HepG2 (cell line): ENCODE measurements at regions not wholly inside any gene's neighbourhood (a gene's known extent, or its start where the extent isn't known, plus 50 kb on each side); places are given as distances from the start of the nearest gene placed in this dataset.

Experiments
- ATAC-seq: fragments of 200-7000 bp; cut with Tn5 transposase; 3 replicates; pipeline ENCODE4 v1.9.1; 2020; ENCODE audit warnings: mild to moderate bottlenecking, moderate library complexity
- BruUV-seq: library from RNA; stranded (reverse); fragments of 400-500 nt; replicated peaks from 2 replicates; lab custom pipeline; 2021; lab: Mats Ljungman, UMichigan
- CTCF ChIA-PET: fragments of 300-600 bp; formaldehyde crosslinking; extraction: SDS; loops from one replicate; lab custom pipeline; 2021; ENCODE audit warnings: low total read pairs, inconsistent platforms, low intra/inter-chr PET ratio; lab: Yijun Ruan, JAX
- POLR2A ChIA-PET: fragments of 350-600 bp; sonication (Branson Sonifier 250); formaldehyde crosslinking; loops from one replicate; lab custom pipeline; 2020; ENCODE audit warnings: antibody characterized with exemption, inconsistent platforms; lab: Yijun Ruan, JAX
- DNase-seq: peaks from one replicate; pipeline ENCODE4 v3.0.0-alpha.2; 2015; ENCODE audit warnings: low spot score
- FAIRE-seq: peaks from 3 replicates; lab custom pipeline; 2011; peaks lifted over from hg19 to GRCh38; lab: Jason Lieb, UNC
- H2AFZ ChIP-seq: one replicate; pipeline ENCODE4 v1.6.1; 2011; ENCODE audit warnings: low read length, inconsistent platforms
- H3K27ac ChIP-seq: fragments of 300-600 bp; 3 replicates; pipeline ENCODE4 v1.8.0; 2011; ENCODE audit warnings: mixed run types, mild to moderate bottlenecking, mixed read lengths, low read length, inconsistent platforms; ENCODE audit not compliant: insufficient read depth; ENCODE audit errors: extremely low read length
- H3K27me3 ChIP-seq, 2 experiments: fragments of 200-600 bp in 1 of 2; 2 replicates in 1 of 2; 3 replicates in 1 of 2; pipeline versions ENCODE4 v1.6.0 to v1.8.0; 2011; ENCODE audit warnings: low read length in 2 of 2, mild to moderate bottlenecking in 2 of 2, moderate library complexity in 2 of 2, inconsistent platforms in 1 of 2; ENCODE audit not compliant: insufficient read depth in 2 of 2, control insufficient read depth in 1 of 2
- H3K36me3 ChIP-seq, 2 experiments: fragments of 200-600 bp in 1 of 2; replicated peaks in 1 of 2; 2 replicates in 1 of 2; 3 replicates in 1 of 2; pipeline versions ENCODE4 v1.5.1 to v1.8.0; 2011; ENCODE audit warnings: low read length in 2 of 2, inconsistent platforms in 1 of 2; ENCODE audit not compliant: insufficient read depth in 2 of 2, control insufficient read depth in 1 of 2
- H3K4me1 ChIP-seq: 2 replicates; pipeline ENCODE4 v1.5.1; 2012; ENCODE audit warnings: low read length, inconsistent platforms; ENCODE audit not compliant: insufficient read depth
- H3K4me2 ChIP-seq: 2 replicates; pipeline ENCODE4 v1.6.0; 2011; ENCODE audit warnings: low read depth, low read length, inconsistent platforms
- H3K4me3 ChIP-seq, 3 experiments: fragments of 200-600 bp in 1 of 3; sonication (generic), shearing (Covaris generic) in 1 of 3; replicated peaks in 1 of 3; 2 replicates each; pipeline ENCODE4 v1.5.1; 2011 to 2016; ENCODE audit warnings: low read length in 3 of 3, inconsistent platforms in 2 of 3, low read depth in 2 of 3, mild to moderate bottlenecking in 2 of 3, control low read depth in 1 of 3, mixed read lengths in 1 of 3; ENCODE audit not compliant: insufficient read depth in 1 of 3
- H3K79me2 ChIP-seq: one replicate; pipeline ENCODE4 v1.6.1; 2011; ENCODE audit warnings: low read length, inconsistent platforms; ENCODE audit not compliant: insufficient read depth
- H3K9ac ChIP-seq: 2 replicates; pipeline ENCODE4 v1.6.0; 2011; ENCODE audit warnings: mild to moderate bottlenecking, low read depth, low read length, inconsistent platforms; ENCODE audit not compliant: insufficient read depth
- H3K9me3 ChIP-seq: 2 replicates; pipeline ENCODE4 v1.5.1; 2012; ENCODE audit warnings: mild to moderate bottlenecking, low read length
- H4K20me1 ChIP-seq: 2 replicates; pipeline ENCODE4 v1.6.0; 2011; ENCODE audit warnings: inconsistent platforms, mild to moderate bottlenecking, low read length, moderate library complexity; ENCODE audit not compliant: insufficient read depth
- KLF11 ChIP-seq: IDR thresholded peaks from 2 replicates; pipeline ENCODE4 v1.6.1; 2016; ENCODE audit warnings: missing compliant biosample characterization
- MED13 ChIP-seq: sonication (generic); formaldehyde crosslinking; IDR thresholded peaks from 2 replicates; pipeline ENCODE4 v1.5.0; 2020; ENCODE audit warnings: missing genetic modification reagents
- MXD4 ChIP-seq: IDR thresholded peaks from 2 replicates; pipeline ENCODE4 v1.6.1; 2016; ENCODE audit warnings: mild to moderate bottlenecking, missing biosample characterization, missing genetic modification reagents
- POLR2A ChIP-seq, 2 experiments: IDR thresholded peaks; 2 replicates each; pipeline ENCODE4 v1.6.1; 2011; ENCODE audit warnings: low read depth in 2 of 2, low read length in 2 of 2, mild to moderate bottlenecking in 1 of 2, moderate library complexity in 1 of 2; ENCODE audit not compliant: insufficient read depth in 1 of 2
- RBM39 ChIP-seq: fragments of 200-400 bp; formaldehyde crosslinking; IDR thresholded peaks from one replicate; pipeline ENCODE4 v1.6.1; 2018; ENCODE audit warnings: antibody characterized with exemption, mild to moderate bottlenecking, low read depth, low read length; ENCODE audit not compliant: poor library complexity, severe bottlenecking
- SRF ChIP-seq: IDR thresholded peaks from 2 replicates; pipeline ENCODE4 v1.6.1; 2011; ENCODE audit warnings: mild to moderate bottlenecking, low read depth, low read length, moderate library complexity
- ZC3H4 ChIP-seq: sonication (generic); formaldehyde crosslinking; IDR thresholded peaks from 2 replicates; pipeline ENCODE4 v1.4.0; 2020; ENCODE audit warnings: missing genetic modification reagents, borderline replicate concordance
- ZNF703 ChIP-seq: sonication (generic); formaldehyde crosslinking; IDR thresholded peaks from 2 replicates; pipeline ENCODE4 v1.5.1; 2020; ENCODE audit warnings: missing genetic modification reagents, mild to moderate bottlenecking, moderate library complexity, borderline replicate concordance
- ZNF788 ChIP-seq: sonication (generic); formaldehyde crosslinking; IDR thresholded peaks from 2 replicates; pipeline ENCODE4 v1.5.0; 2020; ENCODE audit warnings: mild to moderate bottlenecking, missing genetic modification reagents, borderline replicate concordance
- WGBS: methylation state at CpG from one replicate; pipeline ENCODE4 v1.1.6; 2017; ENCODE audit warnings: low lambda C conversion rate; 5-methylcytosine and 5-hydroxymethylcytosine counted together
- in situ Hi-C: cut with HindIII; loops from 2 replicates; pipeline ENCODE4 v1.10.0; 2017; ENCODE audit warnings: low pct_unique_long_range_greater_than_20kb; ENCODE audit not compliant: extremely low pct_ligation_motif_present
- intact Hi-C: fragments of 100-400 bp; cut with micrococcal nuclease; formaldehyde crosslinking; loops from one replicate; pipeline ENCODE4 v1.10.0; 2022; ENCODE audit not compliant: unreplicated experiment
- TF ChIP-seq, protein P1 (sequence below): sonication (generic); formaldehyde crosslinking; IDR thresholded peaks from 2 replicates; pipeline ENCODE4 v1.4.0; 2020; ENCODE audit warnings: mild to moderate bottlenecking, missing genetic modification reagents
- TF ChIP-seq, protein P2 (sequence below): fragments of 450-650 bp; IDR thresholded peaks from 2 replicates; pipeline ENCODE4 v1.6.1; 2017
- TF ChIP-seq, protein P3 (sequence below): sonication (generic); formaldehyde crosslinking; IDR thresholded peaks from 2 replicates; pipeline ENCODE4 v1.9.0; 2021; ENCODE audit warnings: missing genetic modification reagents, borderline replicate concordance
- TF ChIP-seq, protein P4 (sequence below): IDR thresholded peaks from 2 replicates; pipeline ENCODE4 v1.6.1; 2016; ENCODE audit warnings: missing biosample characterization, missing genetic modification reagents, low read depth
- TF ChIP-seq, protein P5 (sequence below): sonication (generic); formaldehyde crosslinking; IDR thresholded peaks from 2 replicates; pipeline ENCODE4 v1.4.0; 2020; ENCODE audit warnings: missing genetic modification reagents
- TF ChIP-seq, protein P6 (sequence below): sonication (generic); formaldehyde crosslinking; IDR thresholded peaks from 2 replicates; pipeline ENCODE4 v1.4.0; 2020; ENCODE audit warnings: missing genetic modification reagents

DNA sequence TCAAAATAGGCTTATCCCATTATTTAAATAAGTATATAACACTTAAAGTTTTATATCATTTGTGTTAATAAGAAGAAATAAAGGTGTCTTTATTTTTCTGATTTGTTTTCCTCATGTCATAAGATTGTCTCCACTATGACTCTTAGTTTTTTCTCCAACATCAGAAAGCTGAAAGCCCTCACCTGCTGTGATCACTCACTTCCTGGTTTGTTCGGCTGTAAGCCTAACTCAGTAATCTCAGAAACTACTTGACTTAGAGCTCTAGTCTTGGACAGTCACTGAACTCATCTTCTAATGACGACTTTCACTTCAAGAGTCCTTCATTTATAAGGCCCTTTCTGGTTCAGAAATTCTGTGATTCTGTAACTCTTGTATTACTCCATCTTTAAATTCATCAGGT lies 311.0 kb downstream of the ZEB2 start:
- Histone ChIP-seq H3K27me3 (no peaks in the 10 kb centered on the region), H3K9ac (no peak overlapping the region), H3K27ac (no peak overlapping the region), H3K4me1 (peaks cover 8% of the 10 kb centered on the region), H4K20me1 (no peaks in the 10 kb centered on the region), H3K4me2 (no peak overlapping the region), H2AFZ (no peak overlapping the region), H3K9me3 (no peaks in the 10 kb centered on the region), H3K36me3 (no peaks in the 10 kb centered on the region), H3K79me2 (no peaks in the 10 kb centered on the region), H3K4me3 (no peak overlapping the region)
- ChIA-PET CTCF (no interaction called here), POLR2A (no interaction called here)
- FAIRE-seq (no peak), ATAC-seq (no peak), DNase-seq (no peak)
- BruUV-seq, result no TSS peak
- TF ChIP-seq, protein P1, sequence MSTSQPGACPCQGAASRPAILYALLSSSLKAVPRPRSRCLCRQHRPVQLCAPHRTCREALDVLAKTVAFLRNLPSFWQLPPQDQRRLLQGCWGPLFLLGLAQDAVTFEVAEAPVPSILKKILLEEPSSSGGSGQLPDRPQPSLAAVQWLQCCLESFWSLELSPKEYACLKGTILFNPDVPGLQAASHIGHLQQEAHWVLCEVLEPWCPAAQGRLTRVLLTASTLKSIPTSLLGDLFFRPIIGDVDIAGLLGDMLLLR (CRISPR knock-in tag), result no peak
- TF ChIP-seq, protein P2, sequence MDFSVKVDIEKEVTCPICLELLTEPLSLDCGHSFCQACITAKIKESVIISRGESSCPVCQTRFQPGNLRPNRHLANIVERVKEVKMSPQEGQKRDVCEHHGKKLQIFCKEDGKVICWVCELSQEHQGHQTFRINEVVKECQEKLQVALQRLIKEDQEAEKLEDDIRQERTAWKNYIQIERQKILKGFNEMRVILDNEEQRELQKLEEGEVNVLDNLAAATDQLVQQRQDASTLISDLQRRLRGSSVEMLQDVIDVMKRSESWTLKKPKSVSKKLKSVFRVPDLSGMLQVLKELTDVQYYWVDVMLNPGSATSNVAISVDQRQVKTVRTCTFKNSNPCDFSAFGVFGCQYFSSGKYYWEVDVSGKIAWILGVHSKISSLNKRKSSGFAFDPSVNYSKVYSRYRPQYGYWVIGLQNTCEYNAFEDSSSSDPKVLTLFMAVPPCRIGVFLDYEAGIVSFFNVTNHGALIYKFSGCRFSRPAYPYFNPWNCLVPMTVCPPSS, result no peak
- TF ChIP-seq KLF11 (CRISPR knock-in tag) (no peak), ZNF788 (no peak), MXD4 (CRISPR knock-in tag) (no peak), SRF (no peak), POLR2A (IDR thresholded peaks at IDR 0.05; ENCODE audit: insufficient read depth in 1 of 2, low read depth in 2 of 2, low read length in 2 of 2) (no peak), MED13 (no peak), RBM39 (no peak), ZC3H4 (no peak), ZNF703 (CRISPR knock-in tag) (no peak)
- TF ChIP-seq, protein P3, sequence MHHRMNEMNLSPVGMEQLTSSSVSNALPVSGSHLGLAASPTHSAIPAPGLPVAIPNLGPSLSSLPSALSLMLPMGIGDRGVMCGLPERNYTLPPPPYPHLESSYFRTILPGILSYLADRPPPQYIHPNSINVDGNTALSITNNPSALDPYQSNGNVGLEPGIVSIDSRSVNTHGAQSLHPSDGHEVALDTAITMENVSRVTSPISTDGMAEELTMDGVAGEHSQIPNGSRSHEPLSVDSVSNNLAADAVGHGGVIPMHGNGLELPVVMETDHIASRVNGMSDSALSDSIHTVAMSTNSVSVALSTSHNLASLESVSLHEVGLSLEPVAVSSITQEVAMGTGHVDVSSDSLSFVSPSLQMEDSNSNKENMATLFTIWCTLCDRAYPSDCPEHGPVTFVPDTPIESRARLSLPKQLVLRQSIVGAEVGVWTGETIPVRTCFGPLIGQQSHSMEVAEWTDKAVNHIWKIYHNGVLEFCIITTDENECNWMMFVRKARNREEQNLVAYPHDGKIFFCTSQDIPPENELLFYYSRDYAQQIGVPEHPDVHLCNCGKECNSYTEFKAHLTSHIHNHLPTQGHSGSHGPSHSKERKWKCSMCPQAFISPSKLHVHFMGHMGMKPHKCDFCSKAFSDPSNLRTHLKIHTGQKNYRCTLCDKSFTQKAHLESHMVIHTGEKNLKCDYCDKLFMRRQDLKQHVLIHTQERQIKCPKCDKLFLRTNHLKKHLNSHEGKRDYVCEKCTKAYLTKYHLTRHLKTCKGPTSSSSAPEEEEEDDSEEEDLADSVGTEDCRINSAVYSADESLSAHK (CRISPR knock-in tag), result no peak
- TF ChIP-seq, protein P4, sequence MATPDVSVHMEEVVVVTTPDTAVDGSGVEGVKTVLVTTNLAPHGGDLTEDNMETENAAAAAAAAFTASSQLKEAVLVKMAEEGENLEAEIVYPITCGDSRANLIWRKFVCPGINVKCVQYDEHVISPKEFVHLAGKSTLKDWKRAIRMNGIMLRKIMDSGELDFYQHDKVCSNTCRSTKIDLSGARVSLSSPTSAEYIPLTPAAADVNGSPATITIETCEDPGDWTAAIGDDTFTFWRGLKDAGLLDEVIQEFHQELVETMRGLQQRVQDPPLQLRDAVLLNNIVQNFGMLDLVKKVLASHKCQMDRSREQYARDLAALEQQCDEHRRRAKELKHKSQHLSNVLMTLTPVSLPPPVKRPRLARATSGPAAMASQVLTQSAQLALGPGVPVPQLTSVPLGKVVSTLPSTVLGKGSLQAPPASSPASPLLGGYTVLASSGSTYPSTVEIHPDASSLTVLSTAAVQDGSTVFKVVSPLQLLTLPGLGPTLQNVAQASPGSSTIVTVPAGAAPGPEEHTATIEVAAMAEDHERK (CRISPR knock-in tag), result no peak
- TF ChIP-seq, protein P5, sequence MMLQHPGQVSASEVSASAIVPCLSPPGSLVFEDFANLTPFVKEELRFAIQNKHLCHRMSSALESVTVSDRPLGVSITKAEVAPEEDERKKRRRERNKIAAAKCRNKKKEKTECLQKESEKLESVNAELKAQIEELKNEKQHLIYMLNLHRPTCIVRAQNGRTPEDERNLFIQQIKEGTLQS (CRISPR knock-in tag), result no peak
- TF ChIP-seq, protein P6, sequence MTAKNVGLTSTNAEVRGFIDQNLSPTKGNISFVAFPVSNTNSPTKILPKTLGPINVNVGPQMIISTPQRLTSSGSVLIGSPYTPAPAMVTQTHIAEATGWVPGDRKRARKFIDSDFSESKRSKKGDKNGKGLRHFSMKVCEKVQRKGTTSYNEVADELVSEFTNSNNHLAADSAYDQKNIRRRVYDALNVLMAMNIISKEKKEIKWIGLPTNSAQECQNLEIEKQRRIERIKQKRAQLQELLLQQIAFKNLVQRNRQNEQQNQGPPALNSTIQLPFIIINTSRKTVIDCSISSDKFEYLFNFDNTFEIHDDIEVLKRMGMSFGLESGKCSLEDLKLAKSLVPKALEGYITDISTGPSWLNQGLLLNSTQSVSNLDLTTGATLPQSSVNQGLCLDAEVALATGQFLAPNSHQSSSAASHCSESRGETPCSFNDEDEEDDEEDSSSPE, result no peak
- in situ Hi-C loops (no loop called here), intact Hi-C loops (no loop called here)
- whole genome bisulfite sequencing, result 79% methylated on average over 2 of the region's 2 CpGs
